ENCODE measurements at regions not wholly inside any gene's neighbourhood (a gene's known extent, or its start where the extent isn't known, plus 50 kb on each side); places are given as distances from the start of the nearest gene placed in this dataset.
A peak's percentile ranks its signal among the peaks of the same experiment; 100 is the strongest.

DNA sequence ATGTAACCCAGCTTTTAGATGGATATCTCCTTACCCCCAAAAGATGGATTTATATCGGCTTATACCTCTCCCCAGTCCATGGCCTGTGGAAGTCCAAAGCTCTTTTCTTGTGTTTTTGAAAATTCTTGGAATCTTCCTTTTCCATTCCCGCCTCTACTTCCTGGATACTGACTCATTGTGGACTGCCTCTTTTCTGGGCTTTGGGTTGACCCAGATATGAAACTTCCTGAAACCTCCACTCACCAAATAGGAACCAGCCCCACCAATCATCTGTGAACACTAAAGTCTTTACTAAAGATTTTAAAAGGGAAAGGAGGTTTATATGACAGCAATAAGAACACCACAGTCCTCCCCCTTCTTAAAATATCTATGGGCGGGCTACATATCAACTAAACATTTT lies 163.4 kb upstream of the SYN3 start:
- no peak overlapping the region for H3K27ac Mint-ChIP-seq
- no peak for DNase-seq
- H3K4me1 Mint-ChIP-seq, result peaks cover 25% of the 10 kb centered on the region
- H3K27me3 Mint-ChIP-seq (ENCODE audit: low read depth, poor library complexity), result peaks cover 12% of the 10 kb centered on the region
- peaks cover 5% of the 10 kb centered on the region for H3K9me3 Mint-ChIP-seq
- TF ChIP-seq, protein P1, sequence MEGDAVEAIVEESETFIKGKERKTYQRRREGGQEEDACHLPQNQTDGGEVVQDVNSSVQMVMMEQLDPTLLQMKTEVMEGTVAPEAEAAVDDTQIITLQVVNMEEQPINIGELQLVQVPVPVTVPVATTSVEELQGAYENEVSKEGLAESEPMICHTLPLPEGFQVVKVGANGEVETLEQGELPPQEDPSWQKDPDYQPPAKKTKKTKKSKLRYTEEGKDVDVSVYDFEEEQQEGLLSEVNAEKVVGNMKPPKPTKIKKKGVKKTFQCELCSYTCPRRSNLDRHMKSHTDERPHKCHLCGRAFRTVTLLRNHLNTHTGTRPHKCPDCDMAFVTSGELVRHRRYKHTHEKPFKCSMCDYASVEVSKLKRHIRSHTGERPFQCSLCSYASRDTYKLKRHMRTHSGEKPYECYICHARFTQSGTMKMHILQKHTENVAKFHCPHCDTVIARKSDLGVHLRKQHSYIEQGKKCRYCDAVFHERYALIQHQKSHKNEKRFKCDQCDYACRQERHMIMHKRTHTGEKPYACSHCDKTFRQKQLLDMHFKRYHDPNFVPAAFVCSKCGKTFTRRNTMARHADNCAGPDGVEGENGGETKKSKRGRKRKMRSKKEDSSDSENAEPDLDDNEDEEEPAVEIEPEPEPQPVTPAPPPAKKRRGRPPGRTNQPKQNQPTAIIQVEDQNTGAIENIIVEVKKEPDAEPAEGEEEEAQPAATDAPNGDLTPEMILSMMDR (IDR thresholded peaks at IDR 0.05), result no peak
- H3K4me3 Mint-ChIP-seq, result no peak overlapping the region
- H3K36me3 Mint-ChIP-seq (ENCODE audit: low read depth), result no peaks in the 10 kb centered on the region

DNA sequence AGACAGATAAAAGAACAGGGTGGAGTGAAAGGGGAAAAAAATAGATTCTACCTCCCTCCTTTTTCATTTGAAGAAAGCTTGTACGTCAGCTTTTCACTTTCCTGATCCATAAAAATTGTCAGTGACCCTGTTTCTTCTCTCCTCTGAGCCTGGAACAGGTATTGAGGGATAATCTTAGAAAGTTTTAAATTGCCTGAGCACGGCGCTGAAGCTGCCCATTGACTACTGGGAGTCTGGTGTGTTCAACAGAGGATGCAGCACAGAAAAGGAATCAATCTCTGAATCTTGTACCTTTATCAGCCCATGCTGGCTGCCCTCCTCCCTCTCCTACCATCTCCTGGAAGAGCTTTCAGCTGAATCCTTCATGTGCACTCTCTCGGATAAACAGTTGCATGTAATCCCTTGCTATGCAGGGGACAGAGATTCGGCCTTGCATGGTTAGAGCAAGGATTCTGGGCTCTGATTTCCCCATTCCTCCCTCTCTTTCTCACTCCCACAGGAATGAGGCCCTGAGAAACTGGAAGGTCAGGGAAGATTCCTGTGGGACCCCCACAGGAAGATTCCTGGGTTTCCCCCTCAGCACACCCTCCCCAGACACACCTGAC lies 162.4 kb upstream of the SYN3 start:
- Mint-ChIP-seq H3K9me3 (no peaks in the 10 kb centered on the region), H3K27ac (peak overlapping the region; percentile 73), H3K4me3 (no peak overlapping the region), H3K36me3 (ENCODE audit: low read depth) (no peaks in the 10 kb centered on the region), H3K27me3 (ENCODE audit: low read depth, poor library complexity) (peaks cover 12% of the 10 kb centered on the region), H3K4me1 (peaks cover 25% of the 10 kb centered on the region)
- DNase-seq, result no peak
- TF ChIP-seq, protein P1 (IDR thresholded peaks at IDR 0.05), result no peak

DNA sequence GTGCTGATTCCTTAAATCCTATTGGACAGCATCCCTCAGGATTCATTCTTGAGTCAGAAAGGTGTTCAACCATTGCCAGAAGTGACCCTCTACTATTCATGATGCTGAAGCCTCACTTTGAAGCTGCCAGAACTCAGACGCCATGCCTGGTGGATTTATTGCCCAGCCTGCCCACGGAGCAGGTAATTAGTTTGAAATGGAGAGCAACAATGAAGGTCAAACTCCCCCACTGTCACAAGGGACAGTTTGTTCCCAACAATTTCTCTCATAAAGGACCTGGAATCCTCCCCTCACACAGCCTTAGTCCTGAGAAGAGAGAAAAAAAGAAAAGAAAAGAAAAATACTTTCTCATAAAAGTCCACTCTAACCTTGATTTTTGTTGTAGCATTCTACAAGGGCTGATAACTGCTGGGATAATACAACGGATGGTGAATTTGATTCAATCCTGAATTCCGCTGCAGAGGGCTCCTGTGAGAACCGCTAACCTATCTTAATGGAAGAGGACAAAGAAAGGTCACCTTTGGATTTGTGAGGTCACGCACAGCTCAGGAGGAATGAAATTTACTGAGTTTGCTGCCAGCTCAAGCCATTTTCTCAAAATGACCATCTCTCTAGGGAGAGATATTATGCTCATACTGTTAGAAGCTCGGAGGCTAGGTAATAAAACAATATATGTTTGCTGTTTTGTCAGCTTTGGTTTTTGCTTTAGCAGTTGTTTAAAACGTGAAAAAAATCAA lies 161.6 kb upstream of the SYN3 start:
- Mint-ChIP-seq H3K36me3 (ENCODE audit: low read depth) (no peaks in the 10 kb centered on the region), H3K4me3 (no peak overlapping the region), H3K9me3 (no peaks in the 10 kb centered on the region), H3K4me1 (peaks cover 25% of the 10 kb centered on the region), H3K27me3 (ENCODE audit: low read depth, poor library complexity) (peaks cover 12% of the 10 kb centered on the region), H3K27ac (peak overlapping the region; percentile 10)
- DNase-seq, result no peak
- TF ChIP-seq, protein P1 (IDR thresholded peaks at IDR 0.05), result no peak

DNA sequence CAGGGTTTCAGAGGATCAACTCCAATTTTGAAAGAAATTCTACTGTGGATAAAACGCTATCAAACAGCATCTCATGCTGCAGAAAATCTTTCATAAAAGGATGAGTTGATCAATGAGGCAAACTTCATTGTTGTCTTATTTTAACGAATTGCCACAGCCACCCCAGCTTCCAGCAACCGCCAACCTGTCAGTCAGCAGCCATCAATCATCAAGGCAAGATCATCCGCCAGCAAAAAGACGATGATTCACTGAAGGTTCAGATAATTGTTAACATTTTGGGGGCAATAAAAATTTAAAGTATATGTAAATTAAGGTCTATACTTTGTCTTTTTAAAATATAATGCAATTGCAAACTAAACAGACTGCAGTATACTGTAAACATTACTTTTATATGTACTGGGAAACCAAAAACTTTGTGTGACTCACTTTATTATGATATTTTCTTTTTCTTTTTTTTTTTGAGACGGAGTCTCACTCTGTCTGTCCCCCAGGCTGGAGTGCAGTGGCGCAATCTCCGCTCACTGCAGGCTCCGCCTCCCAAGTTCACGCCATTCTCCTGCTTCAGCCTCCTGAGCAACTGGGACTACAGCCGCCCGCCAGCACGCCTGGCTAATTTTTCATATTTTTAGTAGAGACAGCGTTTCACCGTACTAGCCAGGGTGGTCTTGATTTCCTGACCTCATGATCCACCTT lies 155.3 kb upstream of the SYN3 start:
- H3K27me3 Mint-ChIP-seq (ENCODE audit: low read depth, poor library complexity), result peaks cover 19% of the 10 kb centered on the region
- H3K9me3 Mint-ChIP-seq, result no peaks in the 10 kb centered on the region
- no peaks in the 10 kb centered on the region for H3K4me1 Mint-ChIP-seq
- H3K36me3 Mint-ChIP-seq (ENCODE audit: low read depth), result no peaks in the 10 kb centered on the region
- TF ChIP-seq, protein P1 (IDR thresholded peaks at IDR 0.05), result no peak
- H3K27ac Mint-ChIP-seq, result no peak overlapping the region
- H3K4me3 Mint-ChIP-seq, result no peak overlapping the region
- no peak for DNase-seq

DNA sequence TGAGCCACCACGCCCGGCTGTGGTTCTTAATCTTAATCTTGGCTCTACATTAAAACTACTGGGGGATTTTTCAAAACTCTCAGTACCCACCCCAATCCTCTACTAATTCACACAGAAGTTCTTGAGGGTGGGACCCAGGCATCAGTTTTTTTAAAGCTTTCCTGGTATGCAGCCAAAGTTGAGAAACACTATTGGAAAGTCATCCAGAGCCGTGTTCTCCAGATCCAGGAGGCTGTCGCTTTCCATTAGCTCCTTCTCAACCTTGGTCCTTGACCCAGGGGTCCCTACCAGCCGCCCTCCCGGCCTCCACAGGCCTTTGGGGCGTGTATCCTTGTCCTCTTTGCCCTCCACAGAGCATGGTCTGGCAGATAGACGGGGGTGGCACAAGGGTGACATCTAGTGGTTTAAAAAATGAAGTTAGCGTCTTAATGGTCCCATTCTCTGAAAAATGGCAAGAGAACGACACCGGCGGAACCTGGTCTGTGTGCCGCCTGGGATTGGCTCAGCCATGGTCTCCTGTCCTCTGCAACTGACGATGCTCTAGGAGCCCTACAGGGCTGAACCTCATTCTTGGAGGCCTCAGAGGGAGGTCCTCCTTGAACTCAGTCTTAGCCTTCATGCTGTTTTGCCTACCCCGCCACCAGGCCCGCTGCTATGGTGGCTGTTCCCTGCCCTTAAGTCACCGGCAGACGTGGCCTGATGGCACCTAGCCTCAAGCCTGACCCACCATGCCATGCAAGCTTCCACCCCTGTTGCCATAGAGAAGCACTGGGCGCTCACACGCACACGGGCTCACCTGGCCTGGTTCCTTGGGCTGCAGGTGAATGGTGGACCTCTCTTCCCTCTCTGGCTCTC lies 152.0 kb upstream of the SYN3 start:
- peaks cover 49% of the 10 kb centered on the region for H3K27me3 Mint-ChIP-seq (ENCODE audit: low read depth, poor library complexity)

More for the DNA sequence above, 152.0 kb upstream of the SYN3 start:
- TF ChIP-seq, protein P1 (IDR thresholded peaks at IDR 0.05), result peak; percentile 70
- H3K9me3 Mint-ChIP-seq, result no peaks in the 10 kb centered on the region
- H3K36me3 Mint-ChIP-seq (ENCODE audit: low read depth), result no peaks in the 10 kb centered on the region
- H3K4me3 Mint-ChIP-seq, result no peak overlapping the region
- peak; percentile 47 for DNase-seq
- H3K4me1 Mint-ChIP-seq, result no peaks in the 10 kb centered on the region
- no peak overlapping the region for H3K27ac Mint-ChIP-seq

Data from nephron progenitor cell (in vitro differentiated cells).